ENCODE measurements at regions not wholly inside any gene's neighbourhood (a gene's known extent, or its start where the extent isn't known, plus 50 kb on each side); places are given as distances from the start of the nearest gene placed in this dataset.

GRCh38 chr2:126761256-126761980 lies 105.5 kb downstream of the GYPC start:
- Mint-ChIP-seq H3K27me3 (ENCODE audit: insufficient read depth, low read depth) (peaks cover 4% of the 10 kb centered on the region), H3K36me3 (no peaks in the 10 kb centered on the region), H3K4me3 (no peak overlapping the region), H3K4me1 (no peaks in the 10 kb centered on the region), H3K27ac (no peak overlapping the region), H3K9me3 (peaks cover 4% of the 10 kb centered on the region)
- H3K36me3 ChIP-seq, result no peaks in the 10 kb centered on the region
- H3K9me3 ChIP-seq (ENCODE audit: low read depth), result no peaks in the 10 kb centered on the region
- no peak overlapping the region for H3K9ac ChIP-seq
- TF ChIP-seq EZH2phosphoT487 (IDR thresholded peaks at IDR 0.05), result no peak
- no peak for TF ChIP-seq EZH2 (IDR thresholded peaks at IDR 0.05)
- TF ChIP-seq, protein P1, sequence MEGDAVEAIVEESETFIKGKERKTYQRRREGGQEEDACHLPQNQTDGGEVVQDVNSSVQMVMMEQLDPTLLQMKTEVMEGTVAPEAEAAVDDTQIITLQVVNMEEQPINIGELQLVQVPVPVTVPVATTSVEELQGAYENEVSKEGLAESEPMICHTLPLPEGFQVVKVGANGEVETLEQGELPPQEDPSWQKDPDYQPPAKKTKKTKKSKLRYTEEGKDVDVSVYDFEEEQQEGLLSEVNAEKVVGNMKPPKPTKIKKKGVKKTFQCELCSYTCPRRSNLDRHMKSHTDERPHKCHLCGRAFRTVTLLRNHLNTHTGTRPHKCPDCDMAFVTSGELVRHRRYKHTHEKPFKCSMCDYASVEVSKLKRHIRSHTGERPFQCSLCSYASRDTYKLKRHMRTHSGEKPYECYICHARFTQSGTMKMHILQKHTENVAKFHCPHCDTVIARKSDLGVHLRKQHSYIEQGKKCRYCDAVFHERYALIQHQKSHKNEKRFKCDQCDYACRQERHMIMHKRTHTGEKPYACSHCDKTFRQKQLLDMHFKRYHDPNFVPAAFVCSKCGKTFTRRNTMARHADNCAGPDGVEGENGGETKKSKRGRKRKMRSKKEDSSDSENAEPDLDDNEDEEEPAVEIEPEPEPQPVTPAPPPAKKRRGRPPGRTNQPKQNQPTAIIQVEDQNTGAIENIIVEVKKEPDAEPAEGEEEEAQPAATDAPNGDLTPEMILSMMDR (IDR thresholded peaks at IDR 0.05), result no peak
- no peaks in the 10 kb centered on the region for H3F3A ChIP-seq (ENCODE audit: low read depth)
- H3K4me2 ChIP-seq, result no peak overlapping the region
- no peaks in the 10 kb centered on the region for H3K27me3 ChIP-seq
- no peak overlapping the region for H2AFZ ChIP-seq (replicated peaks)
- H3K4me1 ChIP-seq, result no peaks in the 10 kb centered on the region
- H3K79me2 ChIP-seq (ENCODE audit: low read depth), result no peaks in the 10 kb centered on the region
- H3K4me3 ChIP-seq, result no peak overlapping the region
- DNase-seq (ENCODE audit: low spot score), result no peak
- no peak overlapping the region for H3K27ac ChIP-seq
- no peaks in the 10 kb centered on the region for H4K20me1 ChIP-seq (ENCODE audit: low read depth)

DNA sequence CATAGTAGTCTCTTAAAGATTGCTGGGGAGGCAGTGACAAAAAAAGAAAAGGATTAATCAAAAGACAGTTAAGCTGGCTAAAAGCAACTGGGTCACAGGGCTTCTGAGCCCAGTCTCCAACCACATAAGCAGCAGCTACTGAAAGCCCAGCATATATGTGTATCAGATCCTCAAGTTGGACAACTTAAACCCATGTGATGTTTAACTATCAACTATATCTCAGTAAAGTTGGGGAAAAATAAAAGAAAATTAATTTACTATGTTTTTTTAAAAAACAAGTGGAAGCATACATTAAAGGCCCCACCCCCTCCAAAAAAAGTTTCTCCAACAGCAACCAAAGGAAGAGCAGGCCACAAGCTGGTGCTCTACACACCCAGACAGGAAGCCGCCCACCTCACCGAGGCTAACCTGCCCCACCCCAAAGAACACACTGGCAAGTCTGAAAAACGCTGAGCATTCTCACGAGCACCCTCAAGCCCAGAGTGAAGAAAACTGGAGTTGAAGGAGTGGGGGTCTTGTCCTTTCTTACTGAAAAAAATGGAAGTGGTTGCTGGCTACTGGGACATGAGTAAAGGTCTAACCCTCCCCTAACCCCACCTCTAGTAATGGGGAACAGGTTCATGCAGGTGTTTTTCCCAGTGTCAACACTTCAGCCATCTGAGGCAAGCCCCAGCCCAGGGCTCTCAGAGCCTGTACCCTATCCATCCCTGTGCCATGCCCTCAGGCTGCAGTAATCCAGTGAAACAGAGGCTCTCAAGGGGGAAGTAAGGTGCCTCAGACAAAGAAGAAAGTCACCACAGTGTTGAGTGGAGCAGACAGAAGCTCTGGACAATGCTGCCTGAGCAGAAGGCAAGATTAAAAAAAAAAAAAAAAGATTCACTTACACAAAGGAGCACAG lies 106.3 kb downstream of the GYPC start:
- H3K36me3 ChIP-seq, result no peaks in the 10 kb centered on the region
- Mint-ChIP-seq H3K36me3 (no peaks in the 10 kb centered on the region), H3K4me3 (no peak overlapping the region), H3K9me3 (peaks cover 4% of the 10 kb centered on the region), H3K27me3 (ENCODE audit: insufficient read depth, low read depth) (peaks cover 5% of the 10 kb centered on the region), H3K27ac (no peak overlapping the region), H3K4me1 (no peaks in the 10 kb centered on the region)
- no peak overlapping the region for H3K4me2 ChIP-seq
- no peak overlapping the region for H3K4me3 ChIP-seq
- no peaks in the 10 kb centered on the region for H3K79me2 ChIP-seq (ENCODE audit: low read depth)
- H4K20me1 ChIP-seq (ENCODE audit: low read depth), result no peaks in the 10 kb centered on the region
- TF ChIP-seq, protein P1 (IDR thresholded peaks at IDR 0.05), result no peak
- no peak for TF ChIP-seq EZH2 (IDR thresholded peaks at IDR 0.05)
- TF ChIP-seq EZH2phosphoT487 (IDR thresholded peaks at IDR 0.05), result no peak
- H3K9me3 ChIP-seq (ENCODE audit: low read depth), result no peaks in the 10 kb centered on the region
- no peak overlapping the region for H2AFZ ChIP-seq (replicated peaks)
- H3F3A ChIP-seq (ENCODE audit: low read depth), result no peaks in the 10 kb centered on the region
- H3K4me1 ChIP-seq, result no peaks in the 10 kb centered on the region
- no peak overlapping the region for H3K27ac ChIP-seq
- no peaks in the 10 kb centered on the region for H3K27me3 ChIP-seq
- H3K9ac ChIP-seq, result no peak overlapping the region
- DNase-seq (ENCODE audit: low spot score), result no peak

DNA sequence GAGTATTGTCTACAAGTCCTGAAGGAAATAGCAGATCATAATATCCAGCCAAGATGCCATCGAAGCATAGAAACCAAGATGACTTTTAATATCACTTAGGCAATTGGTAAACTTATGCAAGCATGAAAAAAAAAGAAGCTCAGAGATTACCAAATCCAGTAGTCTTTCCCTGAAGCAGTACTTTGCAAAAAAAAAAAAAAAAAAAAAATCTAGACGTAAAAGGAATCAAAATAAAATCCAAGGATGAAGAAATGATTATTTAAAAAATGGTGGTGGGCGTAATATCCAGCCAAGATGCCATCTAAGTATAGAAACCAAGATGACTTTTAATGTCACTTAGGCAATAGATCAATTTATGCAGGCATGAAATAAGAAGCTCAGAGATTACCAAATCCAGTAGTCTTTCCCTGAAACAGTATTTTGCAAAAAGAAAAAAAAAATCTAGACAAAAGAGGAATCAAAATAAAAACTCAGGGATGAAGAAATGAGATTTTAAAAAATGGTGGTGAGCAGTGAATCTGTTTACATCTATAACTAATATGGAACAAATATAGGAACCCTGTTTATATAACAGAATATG lies 108.8 kb downstream of the GYPC start:
- no peaks in the 10 kb centered on the region for H3K36me3 ChIP-seq
- Mint-ChIP-seq H3K4me1 (no peaks in the 10 kb centered on the region), H3K27ac (no peak overlapping the region), H3K36me3 (no peaks in the 10 kb centered on the region), H3K9me3 (peaks cover 4% of the 10 kb centered on the region), H3K4me3 (no peak overlapping the region), H3K27me3 (ENCODE audit: insufficient read depth, low read depth) (peaks cover 2% of the 10 kb centered on the region)
- H3K79me2 ChIP-seq (ENCODE audit: low read depth), result no peaks in the 10 kb centered on the region
- H4K20me1 ChIP-seq (ENCODE audit: low read depth), result no peaks in the 10 kb centered on the region
- H3K4me1 ChIP-seq, result no peaks in the 10 kb centered on the region
- no peak for DNase-seq (ENCODE audit: low spot score)
- no peak overlapping the region for H3K27ac ChIP-seq
- no peak overlapping the region for H3K9ac ChIP-seq
- H3K4me2 ChIP-seq, result no peak overlapping the region
- H3K9me3 ChIP-seq (ENCODE audit: low read depth), result no peaks in the 10 kb centered on the region
- H3F3A ChIP-seq (ENCODE audit: low read depth), result no peaks in the 10 kb centered on the region
- H3K4me3 ChIP-seq, result no peak overlapping the region
- H2AFZ ChIP-seq (replicated peaks), result no peak overlapping the region
- TF ChIP-seq EZH2phosphoT487 (IDR thresholded peaks at IDR 0.05) (no peak), EZH2 (IDR thresholded peaks at IDR 0.05) (no peak)
- TF ChIP-seq, protein P1 (IDR thresholded peaks at IDR 0.05), result no peak
- H3K27me3 ChIP-seq, result no peaks in the 10 kb centered on the region
